HT1080 (cell line): ENCODE measurements at regions not wholly inside any gene's neighbourhood (a gene's known extent, or its start where the extent isn't known, plus 50 kb on each side); places are given as distances from the start of the nearest gene placed in this dataset.

Source experiments
- DNase-seq: peaks from one replicate; pipeline ENCODE4 v3.0.0-alpha.2; 2015; ENCODE audit warnings: low read depth

GRCh38 chr1:56418151-56418631 lies 161.2 kb downstream of the PLPP3 start:
- DNase-seq, result no peak

- DNase-seq, result no peak
Observed at GRCh38 chr1:56417646-56418045, 161.7 kb downstream of the PLPP3 start.

- DNase-seq, result no peak
Observed at GRCh38 chr1:56416495-56416894, 162.9 kb downstream of the PLPP3 start.

- DNase-seq, result no peak
Observed at GRCh38 chr1:56415720-56416119, 163.6 kb downstream of the PLPP3 start.

GRCh38 chr1:56415258-56415657 lies 164.1 kb downstream of the PLPP3 start:
- DNase-seq, result no peak

GRCh38 chr1:56414728-56415224 lies 164.6 kb downstream of the PLPP3 start:
- DNase-seq, result peak; percentile 38

GRCh38 chr1:56413671-56414199 lies 165.6 kb downstream of the PLPP3 start:
- DNase-seq, result no peak

GRCh38 chr1:56411484-56412180 lies 167.7 kb downstream of the PLPP3 start:
- no peak for DNase-seq

GRCh38 chr1:56411021-56411420 lies 168.3 kb downstream of the PLPP3 start:
- DNase-seq, result no peak

- no peak for DNase-seq
Observed at GRCh38 chr1:56410405-56410804, 169.0 kb downstream of the PLPP3 start.

GRCh38 chr1:56409112-56409691 lies 170.2 kb downstream of the PLPP3 start:
- no peak for DNase-seq

GRCh38 chr1:56406821-56407220 lies 172.5 kb downstream of the PLPP3 start:
- DNase-seq, result no peak

- no peak for DNase-seq
Observed at GRCh38 chr1:56404561-56405030, 174.8 kb downstream of the PLPP3 start.

- DNase-seq, result no peak
Observed at GRCh38 chr1:56404066-56404465, 175.3 kb downstream of the PLPP3 start.

GRCh38 chr1:56403321-56403720 lies 176.0 kb downstream of the PLPP3 start:
- DNase-seq, result no peak

- DNase-seq, result no peak
Observed at GRCh38 chr1:56401191-56401590, 178.2 kb downstream of the PLPP3 start.

GRCh38 chr1:56400526-56400925 lies 178.8 kb downstream of the PLPP3 start:
- DNase-seq, result no peak

- DNase-seq, result no peak
Observed at GRCh38 chr1:56399795-56400194, 179.6 kb downstream of the PLPP3 start.

- DNase-seq, result no peak
Observed at GRCh38 chr1:56399326-56399725, 180.0 kb downstream of the PLPP3 start.

- DNase-seq, result no peak
Observed at GRCh38 chr1:56397811-56398231, 181.5 kb downstream of the PLPP3 start.

GRCh38 chr1:56397409-56397808 lies 182.0 kb downstream of the PLPP3 start:
- no peak for DNase-seq

GRCh38 chr1:56396581-56396980 lies 182.8 kb downstream of the PLPP3 start:
- no peak for DNase-seq

- no peak for DNase-seq
Observed at GRCh38 chr1:56395776-56396175, 183.6 kb downstream of the PLPP3 start.
